ENCODE measurements at regions not wholly inside any gene's neighbourhood (a gene's known extent, or its start where the extent isn't known, plus 50 kb on each side); places are given as distances from the start of the nearest gene placed in this dataset.

GRCh38 chr1:60637651-60638050 is 444.7 kb upstream of the NFIA start:
- TF ChIP-seq EZH2 (IDR thresholded peaks at IDR 0.05) = no peak
- TF ChIP-seq POLR2AphosphoS5 (IDR thresholded peaks at IDR 0.05; ENCODE audit: borderline replicate concordance, low read depth, low read length) = no peak

Data from SK-N-MC (cell line).